Ishikawa (cell line): ENCODE measurements at regions not wholly inside any gene's neighbourhood (a gene's known extent, or its start where the extent isn't known, plus 50 kb on each side); places are given as distances from the start of the nearest gene placed in this dataset.

Source experiments
- CEBPB ChIP-seq: IDR thresholded peaks from 2 replicates; pipeline ENCODE4 v1.6.1; 2012
- CREB1 ChIP-seq: IDR thresholded peaks from 2 replicates; pipeline ENCODE4 v1.6.1; 2012; ENCODE audit warnings: low read depth
- EGR1 ChIP-seq: IDR thresholded peaks from 2 replicates; pipeline ENCODE4 v1.6.1; 2012
- EP300 ChIP-seq: IDR thresholded peaks from 2 replicates; pipeline ENCODE4 v1.6.1; 2012; ENCODE audit warnings: borderline replicate concordance
- TAF1 ChIP-seq: IDR thresholded peaks from 2 replicates; pipeline ENCODE4 v1.6.1; 2012; ENCODE audit warnings: low read depth, mild to moderate bottlenecking
- TF ChIP-seq, protein P1 (sequence below): IDR thresholded peaks from 2 replicates; pipeline ENCODE4 v1.6.1; 2012

DNA sequence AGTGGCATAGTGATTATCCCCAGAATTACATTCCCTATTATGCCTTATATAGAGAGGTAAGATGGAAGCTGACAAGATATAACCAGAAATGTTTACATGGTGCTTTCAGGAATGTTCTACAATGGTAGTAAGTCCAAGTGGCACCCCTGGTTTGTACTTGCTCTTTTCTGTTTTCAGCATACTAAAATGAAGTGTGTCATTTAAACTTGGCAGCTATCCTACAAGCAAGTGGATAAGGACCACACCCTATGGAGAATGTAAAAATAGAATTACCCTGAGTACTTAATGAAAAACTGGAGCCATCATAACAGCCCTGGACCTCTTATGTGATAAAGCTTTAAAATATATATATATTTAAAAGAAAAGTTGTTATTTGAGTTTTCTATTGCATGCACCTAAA, 1012.7 kb upstream of the CADM2 start:
- TF ChIP-seq TAF1, result no peak
- no peak for TF ChIP-seq EP300
- no peak for TF ChIP-seq CREB1
- TF ChIP-seq EGR1, result no peak
- TF ChIP-seq, protein P1, sequence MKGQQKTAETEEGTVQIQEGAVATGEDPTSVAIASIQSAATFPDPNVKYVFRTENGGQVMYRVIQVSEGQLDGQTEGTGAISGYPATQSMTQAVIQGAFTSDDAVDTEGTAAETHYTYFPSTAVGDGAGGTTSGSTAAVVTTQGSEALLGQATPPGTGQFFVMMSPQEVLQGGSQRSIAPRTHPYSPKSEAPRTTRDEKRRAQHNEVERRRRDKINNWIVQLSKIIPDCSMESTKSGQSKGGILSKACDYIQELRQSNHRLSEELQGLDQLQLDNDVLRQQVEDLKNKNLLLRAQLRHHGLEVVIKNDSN, result no peak
- no peak for TF ChIP-seq CEBPB
